HG02840 (cell line): ENCODE measurements at regions not wholly inside any gene's neighbourhood (a gene's known extent, or its start where the extent isn't known, plus 50 kb on each side); places are given as distances from the start of the nearest gene placed in this dataset.
"Not testable (repeated sequence)": the region's sequence is repeated elsewhere in the genome, so short reads cannot be mapped to it uniquely, and the experiment has no call there.

ENCODE experiments used
- ATAC-seq: cut with Tn5 transposase; IDR thresholded peaks from one replicate; pipeline ENCODE4 v1.9.1; 2021; ENCODE audit warnings: mild to moderate bottlenecking, moderate library complexity, moderate number of reproducible peaks; ENCODE audit not compliant: unreplicated experiment, low FRiP score

- ATAC-seq, result no peak
Measured at GRCh38 chr12:77236066-77236465, 170.7 kb upstream of the E2F7 start.

- ATAC-seq, result no peak
Measured at GRCh38 chr12:77232045-77232444, 166.7 kb upstream of the E2F7 start.

DNA sequence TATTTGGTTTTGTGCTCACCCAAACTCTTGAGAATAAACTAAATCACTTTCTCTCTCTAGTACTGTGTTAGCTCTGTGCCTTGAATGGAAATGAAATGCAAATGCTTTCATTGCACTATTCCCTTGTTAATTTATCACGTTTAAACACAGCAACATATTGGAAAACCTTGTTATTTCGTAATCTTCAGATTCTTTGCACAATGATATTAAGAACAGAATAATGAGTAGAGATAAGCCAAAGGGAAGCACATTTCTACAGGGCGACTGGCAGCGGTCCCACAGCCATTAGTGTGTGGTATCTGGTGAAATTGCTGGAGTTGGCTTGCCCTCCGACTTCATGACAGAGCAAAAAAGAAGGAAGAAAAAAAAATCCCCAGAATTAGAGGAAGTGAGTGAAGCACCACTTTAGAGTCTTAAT, 166.1 kb upstream of the E2F7 start:
- no peak for ATAC-seq

- ATAC-seq, result no peak
Measured at GRCh38 chr12:77229640-77230442, 164.5 kb upstream of the E2F7 start.

DNA sequence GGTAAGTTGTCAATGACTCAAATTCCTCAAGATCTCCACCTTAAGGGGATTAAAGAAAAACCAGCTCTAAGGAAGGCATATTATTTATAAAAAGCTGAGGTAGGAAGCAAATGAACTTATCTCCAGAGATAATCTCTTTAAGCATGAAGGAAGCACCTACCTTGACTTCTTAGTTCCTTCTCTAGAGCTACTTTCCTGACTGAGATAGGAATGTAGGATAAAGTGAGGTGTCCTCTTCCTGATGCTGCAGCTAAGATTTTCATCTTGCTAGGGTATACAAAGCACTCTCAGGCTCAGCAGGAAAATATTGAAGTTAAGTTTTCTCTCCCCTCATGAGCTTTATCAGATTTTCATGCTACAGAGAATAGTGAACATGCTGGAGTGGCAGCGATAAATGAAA, 163.0 kb upstream of the E2F7 start:
- ATAC-seq, result no peak

DNA sequence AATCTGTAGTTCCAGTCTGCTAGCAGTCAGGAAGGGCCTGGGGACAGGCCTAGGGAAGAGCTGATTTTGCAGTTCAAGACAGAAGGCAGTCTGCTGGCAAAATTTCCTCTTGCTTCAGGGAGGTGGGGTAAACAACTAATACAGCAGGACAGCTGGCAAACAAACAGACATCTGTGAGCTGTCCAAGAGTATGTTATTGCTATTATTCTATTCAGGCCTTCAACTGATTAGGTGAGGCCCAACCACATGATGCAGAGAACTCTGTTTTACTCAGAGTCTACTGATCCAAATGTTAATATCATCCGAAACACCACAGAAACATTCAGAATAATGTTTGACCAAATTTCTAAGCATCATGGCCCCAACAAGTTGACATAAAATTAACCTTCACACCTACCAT, 161.0 kb upstream of the E2F7 start:
- no peak for ATAC-seq

DNA sequence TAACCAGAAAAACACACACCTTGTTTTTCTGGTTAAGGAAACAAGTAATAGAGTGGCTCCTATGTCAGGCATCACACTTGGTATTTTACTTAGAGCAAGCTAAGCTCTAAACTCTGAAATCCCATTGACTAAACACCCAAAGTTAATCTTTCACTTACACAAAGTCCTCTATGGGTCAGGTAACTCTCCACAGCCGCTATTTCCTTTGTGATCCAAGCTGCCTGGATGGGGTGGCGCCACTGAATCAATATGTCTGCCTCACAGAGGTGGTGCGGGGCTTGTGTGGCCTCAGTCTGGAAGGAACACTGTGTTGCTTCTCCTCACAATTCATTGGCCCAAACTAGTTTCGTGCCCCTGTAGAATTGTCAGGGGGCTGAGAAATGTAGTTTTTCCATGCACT, 160.0 kb upstream of the E2F7 start:
- no peak for ATAC-seq

- no peak for ATAC-seq
Measured at GRCh38 chr12:77224346-77224745, 159.0 kb upstream of the E2F7 start.

- ATAC-seq, result no peak
Measured at GRCh38 chr12:77222336-77222735, 157.0 kb upstream of the E2F7 start.

- ATAC-seq, result no peak
Measured at GRCh38 chr12:77220586-77220985, 155.2 kb upstream of the E2F7 start.

DNA sequence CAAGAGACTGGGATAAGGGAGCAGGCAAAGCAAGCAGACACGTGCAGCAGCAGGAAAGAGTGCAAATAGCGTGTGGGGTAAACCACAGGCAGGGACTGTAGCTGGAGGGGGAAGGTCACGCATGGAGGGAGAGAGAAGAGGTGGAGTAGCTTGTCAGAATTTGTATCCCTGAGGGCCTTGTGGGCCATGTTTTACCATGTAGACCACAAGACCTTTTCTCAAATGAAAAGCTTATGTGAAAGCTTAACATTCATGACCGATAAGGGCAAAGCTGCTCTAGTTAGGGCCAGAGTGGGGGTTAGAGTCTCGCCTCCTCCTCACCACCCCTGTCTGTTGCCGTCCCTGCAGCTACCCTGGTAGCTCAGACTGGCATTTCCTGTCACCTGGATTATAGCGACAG, 152.9 kb upstream of the E2F7 start:
- no peak for ATAC-seq

DNA sequence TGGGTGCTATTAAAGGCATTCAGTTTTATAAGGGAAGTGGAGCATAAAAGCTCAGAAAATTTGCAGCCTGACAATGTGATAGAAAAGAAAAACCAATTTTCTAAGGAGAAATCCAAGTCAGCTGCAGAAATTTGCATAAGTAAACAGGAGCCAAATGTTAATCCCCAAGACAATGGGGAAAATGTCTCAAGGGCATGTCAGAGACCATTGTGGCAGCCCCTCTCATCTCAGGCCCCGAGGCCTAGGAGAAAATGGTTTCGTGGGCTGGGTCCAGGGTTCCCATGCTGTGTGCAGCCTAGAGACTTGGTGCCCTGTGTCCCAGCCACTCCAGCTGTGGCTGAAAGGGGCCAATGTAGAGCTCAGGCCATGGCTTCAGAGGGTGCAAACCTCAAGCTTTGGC, 150.8 kb upstream of the E2F7 start:
- ATAC-seq, result not testable (repeated sequence)

DNA sequence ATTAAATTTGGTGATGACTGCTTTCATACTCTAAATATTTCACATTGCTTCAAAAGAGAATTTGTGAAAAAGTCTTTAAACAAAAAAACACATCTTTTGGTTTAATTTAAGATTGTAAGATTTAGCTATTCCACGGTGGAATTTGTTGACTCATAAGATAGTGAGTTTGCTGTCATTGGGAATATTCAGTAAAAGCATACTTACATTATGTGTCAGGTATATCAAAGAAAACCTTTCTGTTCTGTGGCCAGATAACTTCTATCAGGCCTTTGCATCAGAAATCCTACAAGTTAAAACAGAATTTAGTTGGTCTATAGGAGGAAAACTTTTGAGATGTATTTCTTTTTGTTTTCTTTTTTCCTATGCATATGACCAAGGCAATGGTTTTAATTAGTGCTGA, 148.8 kb upstream of the E2F7 start:
- no peak for ATAC-seq

DNA sequence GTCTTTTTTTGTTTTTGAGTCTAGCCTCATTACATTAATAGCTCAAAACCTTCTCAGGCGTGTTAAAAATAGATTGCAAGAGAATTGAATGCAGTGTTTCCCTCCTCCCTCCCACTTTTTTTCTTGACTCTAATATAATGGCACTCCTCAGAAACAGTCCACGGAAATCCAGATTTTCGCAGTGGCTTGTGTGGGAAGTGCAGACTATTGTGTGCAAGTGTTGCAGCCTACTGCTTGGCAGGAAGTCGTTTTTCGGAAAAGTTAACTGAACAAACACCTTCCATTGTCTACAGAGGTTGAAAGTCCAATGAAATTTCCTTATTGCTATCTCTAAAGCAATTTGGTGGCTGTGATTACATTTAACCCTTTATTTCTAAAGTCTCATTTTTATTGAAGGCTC, 147.9 kb upstream of the E2F7 start:
- no peak for ATAC-seq

GRCh38 chr12:77210724-77211123, 145.4 kb upstream of the E2F7 start:
- ATAC-seq, result no peak

DNA sequence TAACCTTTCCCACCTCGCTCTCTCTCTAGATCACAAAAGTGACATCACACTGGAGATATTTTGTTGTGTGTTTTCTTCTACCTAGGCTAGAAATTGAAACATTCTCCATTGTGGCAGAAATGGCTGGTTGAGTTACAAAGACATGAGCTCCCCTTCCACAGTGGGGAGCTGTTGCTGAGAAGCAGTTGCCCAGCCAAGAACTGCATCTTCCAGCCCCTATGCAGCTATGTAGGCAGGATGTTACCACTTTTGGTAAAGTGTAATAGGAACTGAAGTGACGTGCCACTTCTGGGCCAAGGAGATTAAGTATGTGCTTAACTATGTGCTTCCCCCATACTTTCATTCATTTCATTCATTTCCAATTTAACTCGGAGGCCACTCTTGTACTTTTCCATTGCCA, 138.7 kb upstream of the E2F7 start:
- ATAC-seq, result no peak

DNA sequence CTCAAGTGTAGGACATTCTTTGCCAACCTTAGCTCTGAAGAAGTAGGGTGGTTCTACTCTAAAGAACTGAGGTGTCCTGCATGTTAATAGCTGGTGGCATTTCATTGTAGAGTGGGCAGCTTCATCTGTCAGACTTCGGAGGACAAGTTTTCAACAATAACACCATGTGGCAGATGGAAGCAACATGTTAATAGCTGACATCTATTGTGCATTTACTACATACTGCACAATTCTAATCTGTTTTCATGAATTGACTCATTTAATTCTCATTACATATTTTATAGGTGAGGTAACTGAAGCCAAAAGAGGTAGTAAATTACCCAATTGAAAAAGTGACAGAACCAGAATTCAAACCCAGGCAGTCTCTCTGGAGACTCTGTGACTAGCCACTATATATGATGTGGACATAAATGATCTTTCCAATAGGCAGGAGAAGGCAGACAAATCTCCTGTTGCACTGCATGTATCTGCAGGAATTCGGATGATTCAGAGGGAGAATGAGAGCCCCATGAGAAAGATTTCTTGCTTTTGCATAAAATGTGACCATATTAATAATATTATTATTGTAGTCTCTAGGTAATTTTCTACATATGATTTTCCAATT, 137.2 kb upstream of the E2F7 start:
- ATAC-seq, result no peak

- ATAC-seq, result no peak
Measured at GRCh38 chr12:77189901-77190416, 124.6 kb upstream of the E2F7 start.

DNA sequence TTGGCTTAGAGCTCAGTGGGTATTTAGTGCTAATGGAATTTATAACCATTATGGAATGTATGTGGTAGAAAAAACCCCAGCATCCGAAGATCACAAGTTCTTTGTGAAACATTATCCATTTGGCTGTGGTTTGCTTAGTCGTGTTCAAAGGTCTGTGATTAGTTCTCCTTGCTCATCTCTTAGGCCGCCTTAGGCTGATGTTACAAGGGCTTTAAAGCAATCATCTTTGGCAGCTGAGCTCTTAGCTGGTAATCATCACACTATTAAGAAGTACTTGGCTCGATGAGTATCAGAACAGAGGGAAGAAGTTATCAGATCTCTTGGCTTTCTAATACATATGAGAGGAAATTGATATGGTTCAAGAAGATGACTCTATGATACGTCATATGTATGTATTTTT, 124.1 kb upstream of the E2F7 start:
- no peak for ATAC-seq

GRCh38 chr12:77179515-77179914, 114.1 kb upstream of the E2F7 start:
- no peak for ATAC-seq

- no peak for ATAC-seq
Measured at GRCh38 chr12:77167801-77168200, 102.4 kb upstream of the E2F7 start.

DNA sequence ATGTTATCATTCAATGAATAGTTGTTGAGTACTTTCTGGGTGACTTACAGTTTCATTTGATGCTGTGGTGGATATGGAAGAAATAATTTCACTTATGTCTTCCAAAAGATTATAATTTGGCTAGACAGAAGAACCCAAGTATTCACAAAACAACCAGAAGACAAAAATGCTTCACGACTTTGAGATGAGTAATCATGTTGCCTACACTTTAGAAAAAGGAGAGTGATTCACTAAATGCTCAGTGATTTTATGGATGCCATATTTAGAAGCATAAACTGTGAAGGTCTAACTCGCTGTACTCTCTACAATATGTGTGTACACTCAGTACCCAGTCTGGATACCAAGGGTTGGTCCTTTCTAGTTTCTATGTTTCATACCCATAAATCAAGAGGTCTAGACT, 101.3 kb upstream of the E2F7 start:
- no peak for ATAC-seq
